Endodermal cell (in vitro differentiated cells): ENCODE measurements at regions not wholly inside any gene's neighbourhood (a gene's known extent, or its start where the extent isn't known, plus 50 kb on each side); places are given as distances from the start of the nearest gene placed in this dataset.

Source experiments
- DNase-seq: peaks from one replicate; pipeline ENCODE4 v3.0.0-alpha.2; 2017
- H3K27ac ChIP-seq: 2 replicates; pipeline ENCODE4 v1.5.1; 2013; ENCODE audit warnings: mild to moderate bottlenecking, low read depth, low read length, moderate library complexity
- H3K27me3 ChIP-seq: 2 replicates; pipeline ENCODE4 v1.6.1; 2013; ENCODE audit warnings: mild to moderate bottlenecking, low read length, moderate library complexity; ENCODE audit not compliant: insufficient read depth, control insufficient read depth, poor library complexity, severe bottlenecking
- H3K36me3 ChIP-seq: 2 replicates; pipeline ENCODE4 v1.7.0; 2013; ENCODE audit warnings: mild to moderate bottlenecking, low read length, moderate library complexity; ENCODE audit not compliant: control insufficient read depth, insufficient read depth
- H3K4me1 ChIP-seq: one replicate; pipeline ENCODE4 v1.7.0; 2013; ENCODE audit warnings: low read length; ENCODE audit not compliant: control insufficient read depth, insufficient read depth
- H3K4me3 ChIP-seq: 2 replicates; pipeline ENCODE4 v1.5.1; 2013; ENCODE audit warnings: mild to moderate bottlenecking, low read length, moderate library complexity
- H3K9ac ChIP-seq: 2 replicates; pipeline ENCODE4 v1.6.1; 2013; ENCODE audit warnings: mild to moderate bottlenecking, low read length, moderate library complexity; ENCODE audit not compliant: poor library complexity, severe bottlenecking; ENCODE audit errors: extremely low read depth
- H3K9me3 ChIP-seq: 2 replicates; pipeline ENCODE4 v1.6.1; 2013; ENCODE audit warnings: mild to moderate bottlenecking, low read length, moderate library complexity; ENCODE audit not compliant: control insufficient read depth
- H3K27ac Mint-ChIP-seq: 2 replicates; pipeline ENCODE4 v1.8.0; 2020; ENCODE audit warnings: mixed read lengths
- H3K27me3 Mint-ChIP-seq: 2 replicates; pipeline ENCODE4 v1.8.0; 2021; ENCODE audit warnings: mild to moderate bottlenecking, mixed read lengths; ENCODE audit not compliant: insufficient read depth
- H3K36me3 Mint-ChIP-seq: 2 replicates; pipeline ENCODE4 v1.8.0; 2020; ENCODE audit warnings: low read depth, mixed read lengths
- H3K4me1 Mint-ChIP-seq: 2 replicates; pipeline ENCODE4 v1.8.0; 2020; ENCODE audit warnings: mixed read lengths
- H3K4me3 Mint-ChIP-seq: 2 replicates; pipeline ENCODE4 v1.8.0; 2020; ENCODE audit warnings: mild to moderate bottlenecking, moderate library complexity, mixed read lengths
- H3K9me3 Mint-ChIP-seq: 2 replicates; pipeline ENCODE4 v1.8.0; 2020; ENCODE audit warnings: mild to moderate bottlenecking, mixed read lengths
- CTCF ChIP-seq: fragments of 200-600 bp; sonication (generic); conservative IDR thresholded peaks from 2 replicates; pipeline ENCODE4 v1.5.0; 2021; ENCODE audit warnings: antibody characterized with exemption, mild to moderate bottlenecking
- WGBS, 2 experiments: methylation state at CpG; one replicate each; pipeline versions ENCODE4 v1.1.5 to v1.1.7; 2013; ENCODE audit warnings: missing lambda C conversion rate in 2 of 2, mixed read lengths in 1 of 2; ENCODE audit not compliant: insufficient coverage in 1 of 2, insufficient read length in 1 of 2; 5-methylcytosine and 5-hydroxymethylcytosine counted together

GRCh38 chr13:65829241-65830008 is 1400.7 kb downstream of the PCDH9 start:
- H3K9me3 Mint-ChIP-seq: no peaks in the 10 kb centered on the region
- H3K9me3 ChIP-seq: no peaks in the 10 kb centered on the region
- no peak for TF ChIP-seq CTCF
- peaks cover 10% of the 10 kb centered on the region for H3K27me3 ChIP-seq
- no peak overlapping the region for H3K4me3 Mint-ChIP-seq
- no peak for DNase-seq
- H3K36me3 Mint-ChIP-seq: no peaks in the 10 kb centered on the region
- no peak overlapping the region for H3K27ac Mint-ChIP-seq
- WGBS, 2 experiments: 95 to 98% methylated on average over 7 to 16 of the region's 16 CpGs
- peaks cover 5% of the 10 kb centered on the region for H3K4me1 Mint-ChIP-seq
- H3K36me3 ChIP-seq: no peaks in the 10 kb centered on the region
- no peak overlapping the region for H3K4me3 ChIP-seq
- no peaks in the 10 kb centered on the region for H3K4me1 ChIP-seq
- no peak overlapping the region for H3K27ac ChIP-seq
- H3K27me3 Mint-ChIP-seq: peaks cover 6% of the 10 kb centered on the region
- H3K9ac ChIP-seq: no peak overlapping the region

- WGBS, 2 experiments: 93 to 100% methylated on average over 1 to 5 of the region's 5 CpGs
- Mint-ChIP-seq H3K9me3 (no peaks in the 10 kb centered on the region), H3K4me1 (peaks cover 6% of the 10 kb centered on the region), H3K27ac (no peak overlapping the region), H3K27me3 (peaks cover 6% of the 10 kb centered on the region), H3K4me3 (no peak overlapping the region), H3K36me3 (no peaks in the 10 kb centered on the region)
- H3K27ac ChIP-seq: no peak overlapping the region
- peaks cover 10% of the 10 kb centered on the region for H3K27me3 ChIP-seq
- H3K4me3 ChIP-seq: no peak overlapping the region
- no peaks in the 10 kb centered on the region for H3K36me3 ChIP-seq
- TF ChIP-seq CTCF: no peak
- H3K9ac ChIP-seq: no peak overlapping the region
- no peaks in the 10 kb centered on the region for H3K4me1 ChIP-seq
- DNase-seq: no peak
- no peaks in the 10 kb centered on the region for H3K9me3 ChIP-seq
Observed at GRCh38 chr13:65826657-65827056, 1403.5 kb downstream of the PCDH9 start.

GRCh38 chr13:65825039-65825438 is 1405.1 kb downstream of the PCDH9 start:
- H3K9me3 ChIP-seq: no peaks in the 10 kb centered on the region
- Mint-ChIP-seq H3K9me3 (no peaks in the 10 kb centered on the region), H3K4me3 (no peak overlapping the region), H3K27ac (no peak overlapping the region), H3K4me1 (peaks cover 6% of the 10 kb centered on the region), H3K27me3 (peaks cover 6% of the 10 kb centered on the region), H3K36me3 (no peaks in the 10 kb centered on the region)
- WGBS, 2 experiments: 86% methylated on average over 1 of the region's 1 CpG; no CpG with 5 or more reads in 1 of the 2 experiments
- no peak for TF ChIP-seq CTCF
- no peak overlapping the region for H3K27ac ChIP-seq
- H3K9ac ChIP-seq: no peak overlapping the region
- no peaks in the 10 kb centered on the region for H3K36me3 ChIP-seq
- H3K27me3 ChIP-seq: peaks cover 2% of the 10 kb centered on the region
- no peaks in the 10 kb centered on the region for H3K4me1 ChIP-seq
- no peak overlapping the region for H3K4me3 ChIP-seq
- no peak for DNase-seq
